ENCODE measurements at regions not wholly inside any gene's neighbourhood (a gene's known extent, or its start where the extent isn't known, plus 50 kb on each side); places are given as distances from the start of the nearest gene placed in this dataset.

DNA sequence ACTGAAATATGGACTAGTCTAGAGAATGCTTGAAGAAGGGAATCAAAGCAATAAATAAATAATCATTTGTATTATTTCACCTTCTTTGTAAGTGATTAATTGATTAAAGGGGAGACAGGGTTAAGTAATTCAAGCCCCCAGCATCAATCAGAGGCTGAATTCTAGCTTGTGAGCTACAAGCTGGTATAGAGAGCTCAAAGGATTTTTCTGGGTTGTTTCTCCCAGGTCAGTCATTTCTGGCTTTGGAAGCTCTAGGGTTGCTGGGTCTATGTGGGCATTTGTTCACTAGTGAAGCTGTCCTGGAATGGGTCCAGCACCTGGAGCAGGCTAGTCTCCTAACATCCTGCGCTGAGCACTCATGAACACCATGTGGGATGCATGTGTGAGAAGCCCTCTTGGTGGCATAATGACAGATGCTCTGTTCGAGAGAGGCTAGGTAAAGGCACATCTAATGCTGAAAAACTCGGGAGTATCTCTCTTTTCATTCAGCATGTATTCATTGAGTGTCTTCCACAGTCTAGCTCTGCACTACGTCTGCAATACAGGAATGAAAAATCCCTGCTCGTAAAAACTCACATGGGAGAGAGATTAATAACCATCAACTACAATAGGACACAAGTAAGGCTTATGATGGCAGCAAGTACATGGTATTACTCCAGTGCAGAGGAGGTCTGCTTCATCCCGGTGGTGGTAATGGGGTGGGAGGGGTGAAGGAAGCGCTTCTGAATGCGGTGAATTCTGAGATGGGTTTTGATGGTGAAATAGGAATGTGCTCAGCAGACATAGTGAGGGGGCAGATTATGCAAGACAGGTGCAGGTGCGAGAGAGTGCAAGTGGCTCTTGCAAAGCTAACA, 68.0 kb upstream of the NRP1 start:
- DNase-seq (ENCODE audit: low read depth in 4 of 4, low spot score in 3 of 4): no peak

DNA sequence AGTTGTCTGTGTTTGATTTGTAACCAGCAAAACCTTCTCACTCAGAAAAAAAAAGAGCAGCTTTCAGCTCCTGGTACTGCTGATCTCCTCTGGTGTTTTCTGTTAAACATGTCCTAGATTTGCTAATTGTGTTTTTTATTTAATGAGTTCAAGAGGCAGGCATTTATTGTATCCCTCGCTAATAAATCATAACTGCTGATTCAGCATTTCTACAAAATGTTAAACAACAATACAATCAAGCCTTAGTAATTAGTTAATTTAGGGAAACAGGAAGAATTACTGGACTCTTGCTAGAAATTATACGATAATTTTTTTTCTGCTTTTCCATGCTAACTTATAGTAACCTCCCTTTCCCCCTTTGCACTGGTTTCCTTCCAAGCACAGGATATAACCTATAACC, 66.8 kb upstream of the NRP1 start:
- DNase-seq (ENCODE audit: low read depth in 4 of 4, low spot score in 3 of 4): no peak

DNA sequence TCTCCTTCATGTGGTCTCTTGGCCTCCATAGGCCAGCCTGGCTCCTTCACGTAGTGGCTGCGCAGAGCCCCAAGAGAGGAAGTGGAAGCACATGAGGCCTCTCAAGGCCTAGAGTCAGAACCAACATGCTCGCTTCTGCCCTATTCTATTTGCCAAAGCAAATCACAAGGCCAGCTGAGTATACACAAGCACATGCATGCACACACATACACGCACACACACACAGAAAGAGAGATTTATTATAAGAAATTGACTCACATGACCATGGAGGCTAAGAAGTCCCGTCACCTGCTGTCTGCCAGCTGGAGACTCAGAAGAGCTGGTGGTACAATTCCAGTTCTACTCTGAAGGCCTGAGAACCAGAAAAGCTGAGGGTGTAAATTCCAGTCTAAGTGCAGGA, 64.3 kb upstream of the NRP1 start:
- DNase-seq (ENCODE audit: low read depth in 4 of 4, low spot score in 3 of 4): no peak

DNA sequence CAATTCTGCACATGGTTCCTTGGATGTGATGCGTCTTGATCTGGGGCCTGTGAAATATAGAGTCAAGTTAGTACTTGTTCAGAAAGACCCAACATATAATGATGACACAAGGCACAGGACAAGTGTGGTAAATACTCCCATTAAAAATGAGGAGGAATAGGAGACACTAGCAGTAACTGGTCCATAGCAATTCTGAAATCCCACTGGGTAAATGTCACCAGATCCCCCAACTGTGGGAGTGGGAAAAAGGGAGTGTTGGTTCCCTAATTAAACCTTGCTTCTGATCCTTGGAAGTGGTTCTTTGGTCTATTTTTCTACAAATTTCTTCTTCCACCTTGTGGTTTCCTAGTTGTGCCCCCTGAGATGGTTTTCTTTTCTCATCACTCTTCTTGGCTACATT, 62.5 kb upstream of the NRP1 start:
- DNase-seq (ENCODE audit: low read depth in 4 of 4, low spot score in 3 of 4): no peak

DNA sequence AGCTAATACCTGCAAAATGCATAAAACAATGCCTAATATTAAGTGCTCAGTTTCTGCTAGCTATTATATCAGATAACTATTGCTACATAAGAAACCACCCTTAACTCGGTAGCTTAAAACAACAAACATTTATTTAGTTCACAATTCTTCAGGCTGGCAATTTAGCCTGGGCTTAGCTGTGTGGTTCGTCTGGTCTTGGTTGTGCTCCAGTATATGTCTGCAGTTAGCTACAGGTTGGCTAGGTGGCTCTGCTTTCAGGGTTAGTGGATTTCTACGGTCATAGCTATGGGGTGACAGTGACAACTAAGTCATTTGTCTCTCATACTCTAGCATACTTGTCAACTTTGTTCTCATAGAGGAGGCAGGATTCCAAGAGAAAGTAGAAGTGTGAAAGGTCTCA, 61.8 kb upstream of the NRP1 start:
- DNase-seq (ENCODE audit: low read depth in 4 of 4, low spot score in 3 of 4): no peak

DNA sequence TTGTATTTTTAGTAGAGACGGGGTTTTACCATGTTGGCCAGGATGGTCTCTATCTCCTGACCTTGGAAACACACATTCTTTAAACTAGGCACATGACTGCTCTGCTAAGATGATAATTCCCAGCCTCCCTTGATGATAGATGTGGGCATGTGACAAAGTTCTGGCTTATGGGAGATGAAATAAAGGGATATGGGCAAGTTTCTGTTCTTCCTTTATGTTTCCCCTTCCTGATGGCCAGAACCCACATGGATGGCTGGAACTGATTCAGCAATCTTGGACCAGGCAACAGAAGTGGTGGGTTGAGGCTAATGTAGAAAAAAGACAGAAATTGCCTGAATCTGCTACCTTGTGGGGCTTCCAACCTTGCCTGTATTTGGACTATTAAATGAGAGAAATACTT, 60.7 kb upstream of the NRP1 start:
- DNase-seq (ENCODE audit: low read depth in 4 of 4, low spot score in 3 of 4): no peak

DNA sequence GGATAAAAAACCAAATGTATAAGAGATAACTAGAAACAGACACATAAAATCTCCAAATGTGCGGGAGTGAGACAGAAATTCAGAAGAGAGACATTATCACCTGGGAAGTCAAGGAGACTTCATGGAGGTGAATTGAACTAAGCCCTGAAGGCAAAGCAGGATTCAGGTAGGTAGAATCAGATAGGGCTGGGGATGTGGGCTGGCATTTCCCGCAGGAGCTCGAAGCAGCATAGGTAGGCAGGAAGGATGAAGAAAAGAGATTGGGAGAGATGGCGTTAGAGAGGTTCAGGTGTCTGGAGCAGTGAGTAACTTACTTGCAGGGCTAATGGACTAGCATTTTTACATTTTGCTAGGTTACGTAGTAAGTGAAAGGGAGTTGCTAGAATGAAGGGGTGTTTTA, 58.2 kb upstream of the NRP1 start:
- no peak for DNase-seq (ENCODE audit: low read depth in 4 of 4, low spot score in 3 of 4)

DNA sequence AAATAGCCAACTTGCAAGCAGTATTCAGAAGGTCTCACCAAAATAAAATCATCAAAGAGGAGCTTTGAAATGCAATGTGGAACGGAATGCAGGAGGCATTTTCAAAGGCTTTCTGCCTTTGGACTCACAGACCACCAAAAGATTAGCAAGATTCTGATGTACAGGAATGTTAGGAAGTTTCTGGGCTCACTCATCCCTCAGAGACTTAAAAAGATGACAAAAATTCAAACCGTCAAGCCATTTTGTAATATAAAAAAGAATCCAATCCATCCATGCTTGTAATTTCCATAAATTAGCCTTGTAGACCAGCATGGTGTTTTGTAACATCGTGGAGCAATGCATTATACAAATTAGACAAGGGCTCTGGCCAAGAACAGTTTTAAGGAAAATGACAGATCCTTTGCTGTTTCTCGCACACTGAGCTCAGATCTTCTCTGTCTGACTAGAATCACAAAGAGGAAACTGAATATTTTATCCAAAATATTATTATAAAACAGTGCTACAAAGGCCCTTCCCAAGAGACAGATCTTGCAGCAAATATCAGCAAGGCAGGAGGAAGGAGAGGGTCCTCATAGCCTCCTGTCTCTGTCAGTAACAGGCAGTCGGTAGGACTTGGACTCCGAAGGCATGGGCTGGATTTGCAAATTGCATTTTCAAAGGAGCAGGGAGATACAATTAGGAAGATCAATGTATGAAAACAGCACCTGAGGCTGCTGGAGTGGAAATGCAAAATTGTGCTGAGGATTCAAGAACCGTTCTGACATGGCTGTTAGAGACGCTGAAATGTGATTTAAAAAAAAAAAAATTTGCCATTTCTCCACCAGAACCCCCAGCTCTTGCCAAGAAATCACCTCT, 57.4 kb upstream of the NRP1 start:
- no peak for DNase-seq (ENCODE audit: low read depth in 4 of 4, low spot score in 3 of 4)

DNA sequence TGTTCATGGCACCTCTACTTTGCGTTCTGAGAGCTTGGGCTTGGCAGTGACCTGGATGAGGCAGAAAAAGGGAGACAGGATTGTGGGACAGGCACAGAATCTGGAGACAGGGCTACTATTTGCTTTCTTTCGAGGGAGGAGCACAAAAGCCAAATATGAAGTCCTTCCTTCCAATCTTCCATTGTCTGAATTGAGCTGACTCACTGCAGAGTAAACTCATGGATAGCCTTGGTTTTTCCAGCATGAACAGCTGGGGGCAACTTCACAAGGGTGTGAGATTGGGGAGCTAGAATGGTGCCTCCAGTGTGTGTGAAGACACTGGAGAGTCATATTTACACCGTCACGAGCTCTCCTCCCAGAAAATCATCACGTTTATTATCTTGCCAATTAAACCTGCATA, 55.6 kb upstream of the NRP1 start:
- no peak for DNase-seq (ENCODE audit: low read depth in 4 of 4, low spot score in 3 of 4)

DNA sequence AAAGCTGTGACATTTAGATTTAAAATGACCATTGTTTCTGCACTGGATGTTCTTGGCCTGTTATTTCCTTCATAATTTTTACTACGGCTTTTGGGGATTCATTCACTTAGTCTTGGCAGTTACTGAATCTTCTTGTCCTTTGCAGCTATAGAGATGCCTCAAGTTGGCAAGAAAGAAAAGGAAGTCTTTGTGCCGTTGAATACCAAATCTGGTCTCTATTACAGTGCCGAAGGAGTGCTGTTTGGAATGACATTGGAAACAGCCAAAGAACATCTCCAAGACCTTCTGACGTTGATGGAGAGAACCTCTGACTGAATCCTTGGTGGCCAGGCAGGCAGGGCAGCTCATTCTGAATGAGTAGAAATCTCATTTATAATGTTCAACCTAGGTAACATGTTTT, 54.3 kb upstream of the NRP1 start:
- no peak for DNase-seq (ENCODE audit: low read depth in 4 of 4, low spot score in 3 of 4)

DNA sequence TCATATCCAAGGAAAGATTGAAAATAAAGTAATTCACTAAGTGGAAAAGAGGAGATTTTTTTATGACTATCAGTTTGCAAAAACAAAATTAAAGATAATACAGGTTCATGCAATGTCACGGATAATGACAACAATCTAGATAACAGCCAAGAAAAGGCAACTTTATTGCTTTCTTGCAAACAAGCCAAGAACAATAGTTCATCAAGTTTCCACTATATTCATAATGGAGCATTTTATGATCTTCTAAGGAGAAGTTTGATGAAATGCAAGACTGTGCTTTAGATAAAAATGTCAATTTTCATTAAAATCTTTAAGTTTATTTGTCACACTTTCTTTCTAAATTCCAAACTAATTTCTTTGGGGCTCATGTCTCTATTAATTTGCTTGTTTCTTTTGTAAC, 53.9 kb upstream of the NRP1 start:
- DNase-seq (ENCODE audit: low read depth in 4 of 4, low spot score in 3 of 4): no peak

DNA sequence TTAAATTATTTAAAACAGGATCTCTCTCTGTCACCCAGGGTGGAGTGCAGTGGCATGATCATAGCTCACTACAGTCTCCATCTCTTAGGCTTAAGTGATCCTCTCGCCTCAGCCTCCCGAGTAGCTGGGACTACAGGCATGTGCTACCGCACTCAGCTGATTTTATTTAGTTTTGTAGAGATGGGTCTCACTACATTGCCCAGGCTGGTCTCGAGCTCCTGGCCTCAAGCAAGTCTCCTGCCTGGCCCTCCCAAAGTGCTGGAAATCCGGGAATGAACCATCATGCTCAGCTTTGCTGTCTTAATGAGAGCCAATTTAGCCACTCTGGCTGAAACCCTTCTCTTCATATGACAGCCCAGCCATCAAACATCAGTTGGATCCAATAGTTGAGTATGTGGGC, 53.3 kb upstream of the NRP1 start:
- no peak for DNase-seq (ENCODE audit: low read depth in 4 of 4, low spot score in 3 of 4)

DNA sequence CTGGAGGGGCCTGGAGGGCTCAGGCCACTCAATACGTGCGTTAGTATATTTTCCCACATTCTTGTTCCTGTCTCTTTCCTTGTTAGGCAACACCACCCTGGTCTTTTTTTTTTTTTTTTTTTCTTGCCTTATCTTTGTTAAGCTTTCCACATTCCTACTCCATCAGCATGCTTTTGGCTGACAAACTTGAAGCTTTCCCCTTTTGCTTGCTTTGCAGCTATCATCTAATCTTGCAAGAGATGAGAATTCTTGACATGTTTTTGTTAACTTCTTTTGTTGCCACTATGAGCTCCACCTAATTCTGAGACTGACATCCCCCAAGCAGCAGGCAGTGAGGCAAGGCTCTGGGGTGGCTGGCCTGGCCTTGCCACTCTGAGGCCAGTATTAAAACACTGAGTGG, 52.5 kb upstream of the NRP1 start:
- DNase-seq (ENCODE audit: low read depth in 4 of 4, low spot score in 3 of 4): no peak

DNA sequence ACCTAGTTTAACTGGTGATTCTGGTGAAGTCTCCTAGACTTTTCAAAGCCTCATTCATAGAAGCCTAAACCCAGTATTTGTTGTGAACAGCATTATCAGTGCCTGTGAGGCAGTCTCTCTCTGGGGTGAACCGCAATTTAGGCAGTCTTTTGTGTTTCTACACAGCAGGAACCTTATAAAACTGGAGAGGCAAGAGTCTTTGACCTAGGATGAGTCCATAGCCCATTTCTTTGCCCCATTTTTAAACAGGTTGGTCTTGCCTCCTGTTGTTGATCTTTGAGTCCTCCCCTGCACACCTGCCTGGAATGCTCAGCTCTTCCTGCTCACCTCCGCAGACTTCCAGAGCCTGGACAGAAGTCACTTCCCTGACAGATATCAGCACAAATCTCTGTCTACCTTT, 51.2 kb upstream of the NRP1 start:
- no peak for DNase-seq (ENCODE audit: low read depth in 4 of 4, low spot score in 3 of 4)

DNA sequence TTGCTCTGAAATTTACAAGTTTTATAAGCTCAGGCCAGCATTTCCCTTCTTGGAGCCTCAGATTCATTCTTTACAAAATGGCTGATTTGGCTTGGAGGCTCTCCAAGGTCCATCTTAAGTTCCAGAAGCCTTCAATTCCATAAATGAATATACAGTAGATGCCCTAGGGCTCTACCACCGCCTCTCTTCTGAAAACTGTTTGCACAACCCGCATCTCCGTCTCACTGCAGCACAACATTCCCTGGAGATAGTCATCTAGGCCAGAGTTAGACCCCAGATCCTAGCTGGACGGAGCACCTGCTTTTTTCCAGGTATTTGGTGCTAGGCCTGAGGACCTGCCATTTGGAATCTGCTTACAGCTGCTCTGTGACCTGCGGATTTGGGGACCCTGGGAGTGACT, 50.5 kb upstream of the NRP1 start:
- no peak for DNase-seq (ENCODE audit: low read depth in 4 of 4, low spot score in 3 of 4)
